Right lobe of liver (tissue), 4 donors: ENCODE measurements at regions not wholly inside any gene's neighbourhood (a gene's known extent, or its start where the extent isn't known, plus 50 kb on each side); places are given as distances from the start of the nearest gene placed in this dataset.
"Not testable (repeated sequence)": the region's sequence is repeated elsewhere in the genome, so short reads cannot be mapped to it uniquely, and the experiment has no call there.

Experiments
- CTCF ChIP-seq, 4 donors: fragments of 200-600 bp in 3 of 4; fragments of 450-650 bp in 1 of 4; IDR thresholded peaks; one replicate each; pipeline versions ENCODE4 v1.5.1 to v1.8.0; 2016 to 2022; ENCODE audit warnings: antibody characterized with exemption in 4 of 4, mild to moderate bottlenecking in 2 of 4
- POLR2A ChIP-seq: fragments of 450-650 bp; IDR thresholded peaks from one replicate; pipeline ENCODE4 v1.6.1; 2017; ENCODE audit warnings: antibody characterized with exemption, mild to moderate bottlenecking
- donor health status: DM: no; HTN: no; CAD: no.
- donor health status: DM: no; HTN: no; CAD: no.
- donor health status: DM: no; HTN: yes; CAD: no.

- TF ChIP-seq CTCF (IDR thresholded peaks at IDR 0.05); POLR2A: not testable (repeated sequence)
These were observed 1433.6 kb upstream of the TPTE start for GRCh38 chr21:9087816-9088215.
